Fibroblast of the aortic adventitia (primary cell): ENCODE measurements at regions not wholly inside any gene's neighbourhood (a gene's known extent, or its start where the extent isn't known, plus 50 kb on each side); places are given as distances from the start of the nearest gene placed in this dataset.

Source experiments
- DNase-seq: peaks from one replicate; pipeline ENCODE4 v3.0.0-alpha.2; 2010; ENCODE audit warnings: low read depth
- H3K4me3 ChIP-seq: 2 replicates; pipeline ENCODE4 v1.5.1; 2011; ENCODE audit warnings: low read depth, mild to moderate bottlenecking, control low read depth, low read length, moderate library complexity
- TF ChIP-seq, protein P1 (sequence below): IDR thresholded peaks from 2 replicates; pipeline ENCODE4 v1.5.1; 2011; ENCODE audit warnings: mild to moderate bottlenecking, low read length, control low read depth, inconsistent platforms; ENCODE audit not compliant: insufficient read depth

DNA sequence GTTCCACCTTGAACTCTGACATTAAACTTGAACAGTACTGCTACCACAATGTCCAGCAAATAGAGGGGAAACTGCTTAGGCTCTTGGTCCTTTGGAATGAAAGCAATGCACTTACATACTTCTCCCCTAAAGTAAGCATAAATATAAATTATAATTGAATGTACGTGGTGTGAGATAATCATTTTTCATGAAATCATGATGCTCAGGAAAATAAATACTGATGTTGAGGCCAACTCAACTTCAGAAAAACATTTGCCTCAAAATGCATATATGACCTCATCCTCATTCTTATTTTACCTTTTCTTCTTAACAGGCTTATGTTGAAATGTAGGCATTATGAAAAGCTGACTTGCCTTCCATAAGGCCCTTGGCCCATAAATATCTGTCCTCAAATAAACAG is 166.3 kb downstream of the KDR start:
- DNase-seq: no peak
- TF ChIP-seq, protein P1, sequence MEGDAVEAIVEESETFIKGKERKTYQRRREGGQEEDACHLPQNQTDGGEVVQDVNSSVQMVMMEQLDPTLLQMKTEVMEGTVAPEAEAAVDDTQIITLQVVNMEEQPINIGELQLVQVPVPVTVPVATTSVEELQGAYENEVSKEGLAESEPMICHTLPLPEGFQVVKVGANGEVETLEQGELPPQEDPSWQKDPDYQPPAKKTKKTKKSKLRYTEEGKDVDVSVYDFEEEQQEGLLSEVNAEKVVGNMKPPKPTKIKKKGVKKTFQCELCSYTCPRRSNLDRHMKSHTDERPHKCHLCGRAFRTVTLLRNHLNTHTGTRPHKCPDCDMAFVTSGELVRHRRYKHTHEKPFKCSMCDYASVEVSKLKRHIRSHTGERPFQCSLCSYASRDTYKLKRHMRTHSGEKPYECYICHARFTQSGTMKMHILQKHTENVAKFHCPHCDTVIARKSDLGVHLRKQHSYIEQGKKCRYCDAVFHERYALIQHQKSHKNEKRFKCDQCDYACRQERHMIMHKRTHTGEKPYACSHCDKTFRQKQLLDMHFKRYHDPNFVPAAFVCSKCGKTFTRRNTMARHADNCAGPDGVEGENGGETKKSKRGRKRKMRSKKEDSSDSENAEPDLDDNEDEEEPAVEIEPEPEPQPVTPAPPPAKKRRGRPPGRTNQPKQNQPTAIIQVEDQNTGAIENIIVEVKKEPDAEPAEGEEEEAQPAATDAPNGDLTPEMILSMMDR: no peak
- no peak overlapping the region for H3K4me3 ChIP-seq

- TF ChIP-seq, protein P1: no peak
- no peak for DNase-seq
- no peak overlapping the region for H3K4me3 ChIP-seq
Measured at GRCh38 chr4:54958236-54958635, 167.2 kb downstream of the KDR start.

DNA sequence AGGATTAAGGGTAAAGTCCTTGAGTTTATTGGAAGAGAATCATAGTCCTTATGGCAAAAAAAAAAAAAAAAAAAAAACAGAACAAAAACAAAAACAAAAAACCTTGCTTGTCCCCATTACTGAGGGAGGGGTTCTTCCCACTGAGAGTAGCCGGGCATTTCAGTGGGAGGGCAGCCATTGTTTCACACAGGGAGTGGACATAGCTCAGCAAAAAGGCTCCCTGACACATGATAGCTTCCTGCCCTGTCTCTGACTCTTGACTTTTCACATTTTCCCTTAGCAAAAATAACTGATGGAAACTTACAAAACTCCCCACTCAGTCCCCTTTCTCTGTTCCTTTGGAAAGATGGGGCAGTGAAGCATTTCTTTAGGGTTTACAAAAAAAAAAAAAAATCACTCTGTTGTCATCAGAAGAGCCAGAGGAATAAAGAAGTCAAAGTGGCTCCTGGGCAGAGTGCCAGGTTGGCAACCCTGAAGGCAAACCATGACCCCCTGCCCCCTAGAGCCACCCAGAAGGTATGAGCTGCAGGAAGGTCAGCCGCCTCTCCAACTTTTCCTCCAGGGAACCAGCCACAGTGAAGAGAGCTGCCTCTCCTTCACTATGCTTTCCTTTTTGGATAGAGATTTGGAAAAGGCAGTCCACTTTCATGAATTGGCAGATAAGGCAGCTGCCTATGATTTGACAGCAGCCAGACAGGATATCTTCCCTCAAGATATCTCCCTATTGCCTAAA is 170.6 kb downstream of the KDR start:
- TF ChIP-seq, protein P1: no peak
- no peak for DNase-seq
- no peak overlapping the region for H3K4me3 ChIP-seq

DNA sequence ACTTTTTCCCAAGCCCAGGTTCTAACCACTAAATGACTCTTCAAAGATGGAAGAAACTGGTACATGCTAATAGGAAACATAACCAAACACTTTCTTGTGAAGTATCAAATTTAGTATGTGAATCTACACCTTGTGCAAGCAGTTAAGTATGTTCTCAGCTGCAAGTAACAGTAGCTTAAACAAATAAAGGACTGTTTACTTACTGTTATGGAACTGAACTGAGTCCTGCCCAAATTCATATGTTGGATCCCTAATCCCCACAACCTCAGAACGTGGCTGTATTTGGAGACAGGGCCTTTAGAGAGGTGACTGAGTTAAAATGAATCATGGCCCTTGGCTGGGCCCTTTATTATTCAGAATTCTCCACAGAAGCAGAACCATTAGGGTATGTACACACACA is 178.7 kb downstream of the KDR start:
- TF ChIP-seq, protein P1: no peak
- no peak for DNase-seq
- no peak overlapping the region for H3K4me3 ChIP-seq

- H3K4me3 ChIP-seq: no peak overlapping the region
- TF ChIP-seq, protein P1: no peak
- no peak for DNase-seq
Measured at GRCh38 chr4:54945838-54946237, 179.6 kb downstream of the KDR start.

DNA sequence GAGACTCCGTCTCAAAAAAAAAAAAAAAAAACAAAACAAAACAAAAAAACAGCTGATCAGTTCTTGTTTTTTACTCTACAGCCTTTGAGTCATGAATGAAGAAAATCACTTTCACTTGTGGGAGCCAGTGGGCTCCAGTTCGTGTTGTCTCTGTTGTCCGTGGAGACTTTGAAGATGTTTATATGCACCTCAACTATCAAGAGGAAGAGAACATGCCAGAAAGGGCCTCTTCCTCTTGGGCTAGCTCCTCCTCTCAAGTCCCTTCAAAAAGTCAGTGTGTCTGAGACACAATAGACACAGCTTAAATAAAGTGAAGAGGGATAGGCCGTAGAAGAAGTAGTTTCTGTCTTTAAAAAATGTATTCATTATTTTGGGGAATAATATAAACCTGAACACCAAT is 182.7 kb downstream of the KDR start:
- no peak overlapping the region for H3K4me3 ChIP-seq
- DNase-seq: no peak
- TF ChIP-seq, protein P1: no peak

GRCh38 chr4:54941994-54942552 is 183.3 kb downstream of the KDR start:
- DNase-seq: no peak
- TF ChIP-seq, protein P1: no peak
- no peak overlapping the region for H3K4me3 ChIP-seq
